OCI-LY3 (cell line): ENCODE measurements at regions not wholly inside any gene's neighbourhood (a gene's known extent, or its start where the extent isn't known, plus 50 kb on each side); places are given as distances from the start of the nearest gene placed in this dataset.

Experiments
- EZH2phosphoT487 ChIP-seq: fragments of 200-600 bp; shearing (Covaris generic); IDR thresholded peaks from 2 replicates; pipeline ENCODE4 v1.6.1; 2018; ENCODE audit warnings: antibody characterized with exemption, mixed run types, low read depth
- TF ChIP-seq, protein P1 (sequence below): fragments of 200-600, 300-600 bp; sonication (generic); IDR thresholded peaks from 2 replicates; pipeline ENCODE4 v1.5.1; 2014; ENCODE audit warnings: antibody characterized with exemption, low read length, low read depth

DNA sequence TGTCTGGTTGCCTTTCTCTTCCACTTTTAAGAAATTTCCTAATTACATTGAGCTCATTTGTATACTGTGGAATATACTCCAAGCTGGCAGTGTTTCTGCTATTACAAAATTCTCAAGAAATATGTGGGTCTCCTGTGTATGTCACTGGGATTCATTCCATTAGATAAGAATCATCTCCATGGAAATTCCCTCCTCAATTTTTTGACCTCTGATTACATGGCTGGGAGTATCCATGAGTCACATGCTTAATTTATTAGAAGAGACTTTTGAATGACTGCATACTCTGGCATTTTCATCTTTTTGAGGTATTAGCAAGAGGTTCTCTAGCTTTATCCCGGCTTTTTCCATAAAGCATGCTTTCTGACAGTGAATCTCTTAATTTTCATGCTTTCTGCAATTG is 665.5 kb upstream of the CNTNAP5 start:
- TF ChIP-seq, protein P1, sequence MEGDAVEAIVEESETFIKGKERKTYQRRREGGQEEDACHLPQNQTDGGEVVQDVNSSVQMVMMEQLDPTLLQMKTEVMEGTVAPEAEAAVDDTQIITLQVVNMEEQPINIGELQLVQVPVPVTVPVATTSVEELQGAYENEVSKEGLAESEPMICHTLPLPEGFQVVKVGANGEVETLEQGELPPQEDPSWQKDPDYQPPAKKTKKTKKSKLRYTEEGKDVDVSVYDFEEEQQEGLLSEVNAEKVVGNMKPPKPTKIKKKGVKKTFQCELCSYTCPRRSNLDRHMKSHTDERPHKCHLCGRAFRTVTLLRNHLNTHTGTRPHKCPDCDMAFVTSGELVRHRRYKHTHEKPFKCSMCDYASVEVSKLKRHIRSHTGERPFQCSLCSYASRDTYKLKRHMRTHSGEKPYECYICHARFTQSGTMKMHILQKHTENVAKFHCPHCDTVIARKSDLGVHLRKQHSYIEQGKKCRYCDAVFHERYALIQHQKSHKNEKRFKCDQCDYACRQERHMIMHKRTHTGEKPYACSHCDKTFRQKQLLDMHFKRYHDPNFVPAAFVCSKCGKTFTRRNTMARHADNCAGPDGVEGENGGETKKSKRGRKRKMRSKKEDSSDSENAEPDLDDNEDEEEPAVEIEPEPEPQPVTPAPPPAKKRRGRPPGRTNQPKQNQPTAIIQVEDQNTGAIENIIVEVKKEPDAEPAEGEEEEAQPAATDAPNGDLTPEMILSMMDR = no peak
- TF ChIP-seq EZH2phosphoT487 = no peak
